Mammary epithelial cell (primary cell): ENCODE measurements at regions not wholly inside any gene's neighbourhood (a gene's known extent, or its start where the extent isn't known, plus 50 kb on each side); places are given as distances from the start of the nearest gene placed in this dataset.

Experiments
- CTCF ChIP-seq, 2 donors: IDR thresholded peaks in 1 of 2; conservative IDR thresholded peaks in 1 of 2; 2 replicates each; pipeline ENCODE4 v1.5.1; 2011 to 2012; ENCODE audit warnings: inconsistent platforms in 2 of 2, low read length in 2 of 2, mild to moderate bottlenecking in 2 of 2, control low read depth in 1 of 2, low read depth in 1 of 2; ENCODE audit not compliant: insufficient read depth in 1 of 2; ENCODE audit errors: extremely low read depth in 1 of 2
- EZH2 ChIP-seq: IDR thresholded peaks from 2 replicates; pipeline ENCODE4 v1.6.1; 2012; ENCODE audit warnings: low read length, inconsistent platforms, borderline replicate concordance

- no peak for TF ChIP-seq CTCF (conservative IDR thresholded peaks at IDR 0.05 in 1 of 2, IDR thresholded peaks at IDR 0.05 in 1 of 2; ENCODE audit: extremely low read depth in 1 of 2, insufficient read depth in 1 of 2, low read depth in 1 of 2, low read length in 2 of 2)
- no peak for TF ChIP-seq EZH2
Measured at GRCh38 chr13:69648340-69649062, 459.1 kb upstream of the ATXN8OS start.
